HG03439 (cell line): ENCODE measurements at regions not wholly inside any gene's neighbourhood (a gene's known extent, or its start where the extent isn't known, plus 50 kb on each side); places are given as distances from the start of the nearest gene placed in this dataset.

Source experiments
- ATAC-seq: cut with Tn5 transposase; IDR thresholded peaks from one replicate; pipeline ENCODE4 v1.9.1; 2021; ENCODE audit warnings: mild to moderate bottlenecking, moderate library complexity; ENCODE audit not compliant: unreplicated experiment

DNA sequence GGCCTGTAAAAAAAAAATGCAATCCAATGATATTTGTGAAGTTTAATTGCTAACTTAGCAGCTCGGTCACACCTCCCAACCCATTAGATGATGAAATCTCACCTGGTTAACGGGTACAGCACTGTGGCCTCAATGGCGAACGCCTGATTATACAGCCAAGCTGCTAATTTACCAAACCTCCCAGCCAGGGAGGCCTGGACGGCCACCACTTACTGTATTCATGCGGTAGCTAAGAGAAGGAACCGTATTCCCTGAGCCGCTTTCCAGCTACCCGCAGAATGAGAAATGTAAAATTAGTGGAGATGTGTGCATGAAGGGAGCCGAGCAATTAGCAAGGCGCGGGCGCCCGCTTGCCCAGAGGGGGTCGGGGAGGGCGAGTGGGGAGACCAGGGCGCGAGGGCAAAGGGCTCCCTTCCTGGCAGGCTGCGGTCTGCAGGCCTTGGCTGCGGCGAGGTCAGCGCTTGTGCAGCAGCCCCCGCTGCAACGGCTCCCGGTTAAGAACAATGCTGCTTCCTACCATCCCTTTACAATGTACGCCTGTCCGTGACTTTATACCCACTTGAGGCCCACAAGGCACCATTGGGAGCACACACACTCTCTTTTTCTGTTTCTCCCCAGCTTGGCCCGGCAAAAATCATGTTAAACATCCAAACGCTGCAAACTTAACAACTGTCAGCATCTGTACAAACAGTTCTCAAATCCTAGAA lies 70.4 kb upstream of the TBCA start:
- ATAC-seq, result no peak

DNA sequence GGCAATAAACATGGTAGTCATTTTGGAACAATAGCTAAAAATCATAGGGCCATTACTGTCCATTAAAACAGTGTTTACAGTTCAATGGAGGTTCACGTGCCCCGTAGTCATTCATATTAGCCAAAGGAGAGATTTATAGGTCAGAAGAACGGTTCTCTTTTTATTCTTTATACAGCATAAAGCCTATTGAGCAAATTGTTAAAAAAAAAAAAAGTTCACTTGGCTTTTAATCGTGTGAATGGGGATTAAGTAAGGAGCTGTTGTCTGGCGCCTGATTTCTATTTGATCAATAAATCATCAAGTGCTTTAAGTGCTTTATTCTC lies 69.1 kb upstream of the TBCA start:
- ATAC-seq, result no peak

DNA sequence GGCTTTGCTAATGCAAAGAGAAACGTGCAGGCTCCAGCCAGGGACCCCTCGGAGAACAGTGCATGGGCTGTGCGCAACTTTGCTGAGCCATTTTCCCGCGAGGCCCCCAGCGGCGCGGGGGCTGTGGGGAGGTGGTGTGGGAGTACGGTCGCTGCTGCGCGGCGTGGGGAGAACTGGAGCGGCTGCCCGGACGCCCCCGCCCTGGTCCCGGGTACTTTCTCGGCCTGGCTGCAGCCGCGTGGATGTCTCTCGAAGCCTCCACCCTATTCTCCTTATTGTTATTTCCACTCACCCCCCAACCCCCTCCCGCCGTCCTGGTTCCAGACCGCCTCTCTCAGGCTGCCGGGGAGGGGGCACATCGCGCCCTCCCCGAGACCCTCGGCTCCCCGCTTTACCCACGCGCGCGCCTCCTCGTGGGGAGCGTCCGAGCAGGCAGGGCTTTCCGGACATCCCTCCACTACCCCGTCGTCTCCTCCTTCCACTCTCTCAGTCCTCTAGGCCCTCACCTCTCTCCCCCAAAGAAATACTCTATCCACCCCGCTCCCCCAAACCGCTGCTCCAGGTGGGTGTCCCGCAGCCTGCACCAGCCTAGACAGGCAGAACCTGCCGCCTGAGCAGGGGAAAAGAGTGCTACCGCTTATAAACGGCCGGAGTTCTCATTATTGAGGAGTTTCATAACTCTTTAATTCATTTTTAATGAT lies 68.6 kb upstream of the TBCA start:
- ATAC-seq, result no peak

DNA sequence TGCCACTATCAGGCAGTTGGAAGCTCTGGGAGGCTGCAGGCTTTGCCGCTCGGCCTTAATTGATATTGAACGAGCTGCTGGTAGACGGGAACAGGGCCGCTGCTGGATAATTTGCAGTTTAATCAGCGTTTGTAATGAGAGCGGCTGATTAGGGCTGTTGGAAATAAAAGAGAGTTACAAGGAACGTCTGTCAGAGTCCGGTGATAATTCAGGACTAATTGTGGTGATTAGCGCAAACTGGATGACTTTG lies 68.2 kb upstream of the TBCA start:
- ATAC-seq, result no peak

DNA sequence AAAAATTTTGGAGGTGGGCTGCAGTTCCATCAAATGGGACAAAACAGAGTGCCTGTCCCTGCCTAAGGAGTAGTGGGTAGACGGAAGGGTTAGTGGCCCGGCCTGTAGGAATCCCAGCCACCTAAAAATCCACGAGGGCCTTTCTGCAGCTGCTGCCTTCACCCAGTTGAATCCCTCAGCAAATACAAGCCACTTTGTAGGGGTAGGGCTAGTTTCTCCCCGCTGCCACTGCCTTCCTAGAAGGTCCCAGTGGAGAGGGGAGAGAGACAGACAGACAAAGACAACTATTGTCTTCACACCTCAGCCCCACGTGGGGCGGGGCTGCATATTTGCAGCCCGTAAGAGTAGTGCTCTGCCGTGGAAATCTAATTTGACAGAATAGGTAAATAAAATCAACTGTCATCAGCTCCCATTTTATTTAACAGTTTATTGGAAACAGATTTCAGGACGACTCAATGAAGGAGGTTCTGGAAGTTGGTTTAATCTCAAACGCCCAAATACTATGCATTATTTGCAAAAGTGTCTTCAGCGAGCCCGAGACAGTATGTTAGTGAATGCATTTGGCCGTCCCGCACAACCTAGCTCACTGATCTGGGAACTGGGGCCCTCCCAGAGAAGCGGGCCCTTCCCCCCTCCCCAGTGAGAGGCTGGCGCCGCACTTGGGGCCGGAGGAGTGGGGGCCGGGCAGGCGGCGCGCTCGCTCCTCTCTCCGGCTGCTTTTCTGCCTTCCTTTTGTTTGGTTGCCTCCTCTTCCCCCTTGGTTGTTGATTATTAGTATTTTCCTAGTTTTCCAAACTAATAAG lies 67.6 kb upstream of the TBCA start:
- no peak for ATAC-seq

DNA sequence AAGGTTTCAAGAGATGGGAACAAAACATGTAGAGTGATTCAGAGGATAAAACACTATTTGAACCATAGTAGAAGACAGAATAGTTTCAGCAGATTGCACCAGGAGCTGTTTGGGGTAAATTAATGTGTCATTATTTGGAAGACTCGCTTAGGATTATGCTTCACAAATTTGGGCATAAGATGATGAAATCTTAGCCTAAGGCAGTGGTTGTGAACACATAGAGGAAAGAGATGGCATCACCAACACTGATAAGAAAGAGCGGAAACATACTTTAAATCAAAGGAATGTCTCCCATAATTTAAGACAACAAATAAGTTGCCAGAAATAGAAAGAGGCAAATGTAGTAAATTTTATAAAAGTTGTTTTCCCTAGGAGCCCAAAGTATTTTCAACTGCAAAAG lies 66.1 kb upstream of the TBCA start:
- ATAC-seq, result no peak

DNA sequence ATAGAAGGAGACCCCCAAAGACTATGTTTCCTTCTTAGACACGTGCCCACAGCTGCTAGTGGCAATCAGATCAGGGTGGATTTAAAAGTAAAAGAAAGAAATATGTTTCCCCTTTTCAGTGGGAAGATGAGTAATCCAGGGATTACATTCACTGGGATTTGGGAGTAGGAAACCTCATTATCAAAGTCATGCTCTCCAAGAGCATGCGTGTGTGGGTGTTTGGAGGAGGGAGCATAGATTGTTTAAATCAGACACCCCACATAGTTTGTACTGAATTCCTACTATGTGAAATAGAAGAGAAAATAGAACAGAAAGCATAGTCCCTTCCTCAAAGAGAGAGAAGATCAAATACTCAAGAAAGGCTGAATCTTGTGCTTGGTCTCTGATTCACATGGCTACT lies 65.5 kb upstream of the TBCA start:
- no peak for ATAC-seq

DNA sequence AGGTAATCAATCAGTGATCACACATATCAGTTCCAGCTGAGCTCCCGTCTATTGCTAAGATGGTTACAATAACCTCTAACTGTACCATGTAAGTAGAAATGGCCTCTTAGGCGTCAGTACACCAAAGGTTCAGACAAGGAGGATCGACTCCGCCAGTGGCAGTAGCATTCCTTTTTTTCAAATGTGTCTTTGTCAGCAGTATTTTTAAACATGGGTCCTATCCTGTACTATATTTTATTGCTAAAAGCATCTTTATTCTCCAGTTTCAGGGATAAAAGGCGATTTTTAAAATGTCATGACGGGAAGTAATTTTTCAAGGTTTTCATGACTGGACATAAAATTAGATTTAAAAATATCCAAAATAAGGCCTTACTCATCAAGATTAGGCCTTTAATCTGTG lies 64.8 kb upstream of the TBCA start:
- ATAC-seq, result no peak

DNA sequence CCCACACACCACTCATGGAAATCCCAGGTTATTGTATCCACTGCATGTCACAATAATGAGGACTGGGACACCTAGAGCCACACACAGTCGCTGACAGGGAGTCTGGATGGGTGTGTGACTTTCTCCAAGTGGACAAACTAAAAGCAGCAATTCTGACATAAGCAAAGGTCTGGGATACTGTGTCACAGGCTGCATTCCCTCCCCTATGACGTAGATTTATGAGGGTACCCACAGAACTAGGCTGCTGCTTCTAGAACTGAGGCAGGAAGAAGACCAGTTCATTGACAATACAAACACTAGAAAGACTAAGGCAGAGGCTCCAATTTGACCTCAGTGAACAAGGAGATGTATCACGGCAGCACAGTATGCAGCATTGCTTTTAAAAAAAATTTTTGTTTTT lies 63.6 kb upstream of the TBCA start:
- no peak for ATAC-seq

DNA sequence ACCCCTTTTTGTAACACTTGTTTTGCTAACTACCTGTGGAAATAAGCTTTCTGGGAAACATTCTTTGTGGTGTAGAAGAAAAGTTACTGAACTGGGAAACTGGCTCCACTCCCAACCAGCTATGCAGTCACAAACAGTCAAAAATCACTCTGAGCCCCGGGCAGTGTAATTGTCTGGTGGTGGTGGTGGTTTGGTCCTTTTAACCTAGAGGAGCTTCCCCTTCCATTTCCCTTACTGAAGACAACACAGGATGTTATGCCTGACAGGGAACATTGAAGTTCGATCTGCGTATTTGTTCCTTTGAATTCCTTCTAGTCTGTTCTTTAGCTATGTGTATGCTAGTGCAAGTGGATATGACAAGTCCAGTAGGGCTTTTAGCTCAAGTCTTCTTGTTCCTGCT lies 56.8 kb upstream of the TBCA start:
- ATAC-seq, result no peak

DNA sequence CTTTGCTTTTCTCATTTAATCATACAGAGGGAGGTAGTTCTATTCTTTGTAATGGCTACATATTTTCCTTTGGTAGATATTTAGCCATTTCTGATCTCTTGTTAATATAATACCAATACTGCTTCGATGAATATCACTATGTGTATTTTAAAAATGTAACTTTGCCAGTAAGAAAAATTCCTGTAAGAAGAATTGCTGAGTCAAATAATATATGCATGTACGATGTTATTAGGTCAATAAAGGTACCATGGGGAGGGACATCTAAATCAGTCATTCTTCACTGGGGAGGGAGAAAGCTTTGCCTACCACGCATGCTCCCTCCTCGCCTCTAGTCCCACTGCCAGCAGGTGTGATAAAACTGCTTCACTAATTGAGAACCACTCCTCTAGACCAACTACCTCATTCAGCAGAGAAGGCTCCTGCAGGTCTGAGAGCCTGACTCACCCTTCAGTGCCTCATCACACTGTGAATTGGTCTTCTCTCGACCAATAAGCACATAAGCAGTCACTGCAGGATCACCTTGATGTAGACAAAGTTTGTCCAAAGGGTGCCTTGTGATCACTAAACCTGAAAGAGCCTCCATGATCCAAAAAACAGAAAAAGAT lies 56.1 kb upstream of the TBCA start:
- no peak for ATAC-seq

DNA sequence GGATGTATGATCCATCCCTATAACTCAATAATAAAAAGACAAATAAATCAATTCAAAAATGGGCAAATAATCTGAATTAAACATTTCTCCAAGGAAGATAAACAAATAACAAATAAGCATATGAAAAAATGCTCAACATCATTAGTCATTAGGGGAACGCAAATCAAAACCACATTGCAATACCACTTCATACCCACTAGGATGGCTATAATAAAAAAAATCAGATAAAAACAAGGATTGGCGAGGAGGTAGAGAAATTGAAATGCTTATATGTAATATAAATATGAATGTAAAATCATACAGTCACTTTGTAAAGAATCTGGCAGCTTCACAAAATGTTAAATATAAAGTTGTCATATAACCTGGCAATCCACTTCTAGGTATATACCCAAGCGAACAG lies 52.3 kb upstream of the TBCA start:
- no peak for ATAC-seq
